ENCODE measurements at regions not wholly inside any gene's neighbourhood (a gene's known extent, or its start where the extent isn't known, plus 50 kb on each side); places are given as distances from the start of the nearest gene placed in this dataset.

GRCh38 chr11:92387859-92388258 lies 163.2 kb downstream of the FAT3 start:
- DNase-seq (ENCODE audit: low read depth), result no peak
- no peak overlapping the region for H3K4me3 ChIP-seq (ENCODE audit: low read depth, low read length)
- TF ChIP-seq, protein P1, sequence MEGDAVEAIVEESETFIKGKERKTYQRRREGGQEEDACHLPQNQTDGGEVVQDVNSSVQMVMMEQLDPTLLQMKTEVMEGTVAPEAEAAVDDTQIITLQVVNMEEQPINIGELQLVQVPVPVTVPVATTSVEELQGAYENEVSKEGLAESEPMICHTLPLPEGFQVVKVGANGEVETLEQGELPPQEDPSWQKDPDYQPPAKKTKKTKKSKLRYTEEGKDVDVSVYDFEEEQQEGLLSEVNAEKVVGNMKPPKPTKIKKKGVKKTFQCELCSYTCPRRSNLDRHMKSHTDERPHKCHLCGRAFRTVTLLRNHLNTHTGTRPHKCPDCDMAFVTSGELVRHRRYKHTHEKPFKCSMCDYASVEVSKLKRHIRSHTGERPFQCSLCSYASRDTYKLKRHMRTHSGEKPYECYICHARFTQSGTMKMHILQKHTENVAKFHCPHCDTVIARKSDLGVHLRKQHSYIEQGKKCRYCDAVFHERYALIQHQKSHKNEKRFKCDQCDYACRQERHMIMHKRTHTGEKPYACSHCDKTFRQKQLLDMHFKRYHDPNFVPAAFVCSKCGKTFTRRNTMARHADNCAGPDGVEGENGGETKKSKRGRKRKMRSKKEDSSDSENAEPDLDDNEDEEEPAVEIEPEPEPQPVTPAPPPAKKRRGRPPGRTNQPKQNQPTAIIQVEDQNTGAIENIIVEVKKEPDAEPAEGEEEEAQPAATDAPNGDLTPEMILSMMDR (IDR thresholded peaks at IDR 0.05; ENCODE audit: insufficient read depth, low read depth, low read length), result no peak

DNA sequence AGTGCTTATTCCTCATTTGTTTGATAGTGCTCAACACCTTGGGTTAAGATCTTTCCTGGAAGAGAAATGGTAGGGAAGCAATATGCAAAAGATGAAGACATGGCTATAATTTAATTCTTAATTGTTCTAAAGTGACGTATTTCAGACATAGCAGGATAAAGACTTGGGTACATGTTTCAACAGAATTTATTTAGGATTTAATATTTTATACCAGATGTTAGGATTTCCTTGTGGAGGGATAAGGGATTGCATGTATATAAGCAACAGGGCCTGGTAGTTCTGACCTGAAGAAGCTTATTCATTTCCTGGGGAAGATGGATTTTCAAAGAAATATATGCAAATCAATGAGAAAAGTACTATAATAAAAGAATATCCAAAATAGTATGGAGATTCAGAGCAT lies 163.8 kb downstream of the FAT3 start:
- H3K4me3 ChIP-seq (ENCODE audit: low read depth, low read length), result no peak overlapping the region
- TF ChIP-seq, protein P1 (IDR thresholded peaks at IDR 0.05; ENCODE audit: insufficient read depth, low read depth, low read length), result peak; percentile 11
- DNase-seq (ENCODE audit: low read depth), result no peak

DNA sequence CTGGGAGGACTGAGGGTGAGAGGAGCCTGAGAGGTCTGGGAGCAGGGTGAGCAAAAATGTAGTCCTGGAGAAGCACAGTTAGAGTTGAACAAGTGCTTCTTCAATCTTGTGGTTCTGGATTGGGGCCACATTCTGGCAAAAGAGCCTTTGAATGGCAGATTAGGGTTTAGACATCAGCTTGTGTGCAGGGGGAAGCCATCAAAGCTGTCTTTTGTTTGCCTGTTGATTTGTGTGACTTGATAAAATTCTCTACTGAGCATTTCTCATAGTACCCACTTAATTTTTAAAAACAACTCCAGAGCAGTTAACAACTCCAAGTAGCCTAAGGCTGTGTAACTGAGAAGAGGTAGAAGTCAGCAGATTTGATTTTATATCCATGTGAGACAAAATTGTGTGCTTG lies 166.2 kb downstream of the FAT3 start:
- TF ChIP-seq, protein P1 (IDR thresholded peaks at IDR 0.05; ENCODE audit: insufficient read depth, low read depth, low read length), result no peak
- H3K4me3 ChIP-seq (ENCODE audit: low read depth, low read length), result no peak overlapping the region
- DNase-seq (ENCODE audit: low read depth), result no peak

- TF ChIP-seq, protein P1 (IDR thresholded peaks at IDR 0.05; ENCODE audit: insufficient read depth, low read depth, low read length), result no peak
- DNase-seq (ENCODE audit: low read depth), result no peak
Measured at GRCh38 chr11:92391364-92391763, 166.7 kb downstream of the FAT3 start.

GRCh38 chr11:92391808-92392207 lies 167.2 kb downstream of the FAT3 start:
- no peak overlapping the region for H3K4me3 ChIP-seq (ENCODE audit: low read depth, low read length)
- DNase-seq (ENCODE audit: low read depth), result no peak
- TF ChIP-seq, protein P1 (IDR thresholded peaks at IDR 0.05; ENCODE audit: insufficient read depth, low read depth, low read length), result no peak

More at GRCh38 chr11:92391364-92391763, 166.7 kb downstream of the FAT3 start:
- no peak overlapping the region for H3K4me3 ChIP-seq (ENCODE audit: low read depth, low read length)

DNA sequence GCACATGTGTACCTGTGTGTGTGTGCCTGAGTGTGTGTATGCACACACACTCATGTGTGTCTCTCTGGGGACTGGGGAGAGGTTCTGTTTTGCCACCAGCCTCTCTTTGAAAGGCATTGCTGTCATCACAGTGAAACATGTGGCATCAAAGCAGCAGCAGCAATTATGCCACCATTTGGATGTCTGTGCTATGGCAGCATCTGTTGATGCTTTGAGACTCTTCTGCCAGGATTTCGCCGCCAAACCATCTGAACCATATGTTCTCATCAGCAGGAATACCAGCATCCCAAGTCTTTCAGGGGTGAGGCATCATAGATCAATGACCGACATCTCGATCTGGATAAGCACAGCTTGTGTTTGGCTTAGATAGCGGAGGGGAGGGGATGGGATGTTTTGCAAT lies 168.6 kb downstream of the FAT3 start:
- no peak overlapping the region for H3K4me3 ChIP-seq (ENCODE audit: low read depth, low read length)
- no peak for DNase-seq (ENCODE audit: low read depth)
- TF ChIP-seq, protein P1 (IDR thresholded peaks at IDR 0.05; ENCODE audit: insufficient read depth, low read depth, low read length), result no peak

DNA sequence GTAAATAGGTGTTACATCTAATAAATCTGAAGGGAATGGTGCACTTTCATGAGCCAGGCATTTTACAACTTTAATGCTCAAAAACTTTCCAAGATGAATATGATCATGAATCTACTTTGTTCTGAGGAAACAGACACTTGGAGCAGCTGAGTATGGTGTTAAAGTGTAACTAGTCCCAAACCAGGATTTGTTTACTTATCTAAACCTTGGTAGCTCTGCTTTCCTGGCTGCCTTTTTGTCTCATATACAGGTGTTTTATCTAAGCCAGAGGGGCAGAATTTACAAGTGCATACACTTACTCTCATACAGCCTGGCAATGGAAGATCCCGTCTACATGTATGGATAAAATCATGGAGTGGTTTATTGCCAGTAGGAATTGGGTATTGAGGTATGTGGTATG lies 171.5 kb downstream of the FAT3 start:
- TF ChIP-seq, protein P1 (IDR thresholded peaks at IDR 0.05; ENCODE audit: insufficient read depth, low read depth, low read length), result no peak
- DNase-seq (ENCODE audit: low read depth), result no peak

More for the DNA sequence above, 171.5 kb downstream of the FAT3 start:
- H3K4me3 ChIP-seq (ENCODE audit: low read depth, low read length), result no peak overlapping the region

All from fibroblast of villous mesenchyme (primary cell).